ENCODE measurements at regions not wholly inside any gene's neighbourhood (a gene's known extent, or its start where the extent isn't known, plus 50 kb on each side); places are given as distances from the start of the nearest gene placed in this dataset.

GRCh38 chr13:64347664-64348063, 2882.5 kb downstream of the PCDH9 start:
- in situ Hi-C loops (cut with MboI; ENCODE audit: low sequenced_read_pairs in 4 of 4), result loop anchor here in 1 of 4 donors (25.0 kb wide), 1 partner anchor 110 kb away; no protein-coding TSS in a partner anchor
- intact Hi-C loops (cut with DNase I; ENCODE audit: low total_unique reads), result no loop called here
- H3K36me3 ChIP-seq, result no peaks in the 10 kb centered on the region
- no peaks in the 10 kb centered on the region for H3K27me3 ChIP-seq
- no peak for TF ChIP-seq POLR2A (IDR thresholded peaks at IDR 0.05)
- no peak for TF ChIP-seq CTCF (IDR thresholded peaks at IDR 0.05 in 4 of 5, conservative IDR thresholded peaks at IDR 0.05 in 1 of 5)
- no peak for ATAC-seq
- H3K4me1 ChIP-seq, result no peaks in the 10 kb centered on the region
- DNase-seq, result no peak
- no peak overlapping the region for H3K27ac ChIP-seq
- no peak overlapping the region for H3K4me3 ChIP-seq
- no peaks in the 10 kb centered on the region for H3K9me3 ChIP-seq

DNA sequence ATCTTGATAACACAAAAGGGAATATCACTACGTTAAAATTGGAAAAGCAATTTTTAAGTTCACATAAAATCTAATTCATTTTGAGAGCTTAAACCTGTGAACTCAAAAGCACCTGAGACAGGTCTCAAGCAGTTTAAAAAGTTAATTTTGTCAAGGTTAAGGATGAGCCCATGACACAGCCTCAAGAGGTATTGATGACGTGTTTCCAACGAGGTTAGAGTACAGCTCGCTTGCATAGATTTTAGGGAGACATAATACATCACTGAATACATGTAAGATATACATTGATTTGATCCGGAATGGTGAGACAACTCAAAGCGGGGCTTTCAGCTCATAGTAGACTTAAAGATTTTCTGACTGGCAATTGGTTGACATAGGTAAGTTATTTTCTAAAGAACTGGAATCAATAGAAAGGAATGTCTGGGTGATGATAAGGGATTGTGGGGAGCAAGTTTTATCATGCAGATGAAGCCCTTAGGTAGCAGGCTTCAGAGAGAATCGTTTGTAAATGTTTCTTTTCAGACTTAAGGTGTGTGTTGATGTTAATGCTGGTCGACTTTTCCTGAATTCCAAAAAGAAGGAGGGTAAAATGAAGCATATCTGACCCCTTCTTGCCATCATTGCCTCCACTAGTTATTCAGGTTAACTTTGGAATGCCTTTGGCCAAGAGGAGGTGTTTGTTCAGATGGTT, 2890.6 kb downstream of the PCDH9 start:
- Histone ChIP-seq H3K9me3 (no peaks in the 10 kb centered on the region), H3K36me3 (no peaks in the 10 kb centered on the region), H3K4me3 (no peak overlapping the region), H3K27me3 (no peaks in the 10 kb centered on the region), H3K4me1 (no peaks in the 10 kb centered on the region), H3K27ac (no peak overlapping the region)
- ATAC-seq, result no peak
- in situ Hi-C loops (cut with MboI; ENCODE audit: low sequenced_read_pairs in 4 of 4), result loop anchor here in 1 of 4 donors (25.0 kb wide), 1 partner anchor 102 kb away; no protein-coding TSS in a partner anchor
- intact Hi-C loops (cut with DNase I; ENCODE audit: low total_unique reads), result no loop called here
- TF ChIP-seq CTCF (IDR thresholded peaks at IDR 0.05 in 4 of 5, conservative IDR thresholded peaks at IDR 0.05 in 1 of 5) (no peak), POLR2A (IDR thresholded peaks at IDR 0.05) (no peak)
- no peak for DNase-seq

GRCh38 chr13:64338671-64339070, 2891.5 kb downstream of the PCDH9 start:
- intact Hi-C loops (cut with DNase I; ENCODE audit: low total_unique reads) (no loop called here), in situ Hi-C loops (cut with MboI; ENCODE audit: low sequenced_read_pairs in 4 of 4) (loop anchor here in 1 of 4 donors (25.0 kb wide), 1 partner anchor 101 kb away; no protein-coding TSS in a partner anchor)

GRCh38 chr13:64333888-64334287, 2896.2 kb downstream of the PCDH9 start:
- intact Hi-C loops (cut with DNase I; ENCODE audit: low total_unique reads), result no loop called here
- H3K36me3 ChIP-seq, result no peaks in the 10 kb centered on the region

More at GRCh38 chr13:64338671-64339070, 2891.5 kb downstream of the PCDH9 start:
- ATAC-seq (no peak), DNase-seq (no peak)
- H3K36me3 ChIP-seq, result no peaks in the 10 kb centered on the region
- H3K4me1 ChIP-seq, result no peaks in the 10 kb centered on the region
- H3K27ac ChIP-seq, result no peak overlapping the region
- TF ChIP-seq POLR2A (IDR thresholded peaks at IDR 0.05) (no peak), CTCF (IDR thresholded peaks at IDR 0.05 in 4 of 5, conservative IDR thresholded peaks at IDR 0.05 in 1 of 5) (no peak)
- H3K4me3 ChIP-seq, result no peak overlapping the region
- no peaks in the 10 kb centered on the region for H3K9me3 ChIP-seq
- H3K27me3 ChIP-seq, result no peaks in the 10 kb centered on the region

More at GRCh38 chr13:64333888-64334287, 2896.2 kb downstream of the PCDH9 start:
- ATAC-seq, result no peak
- TF ChIP-seq POLR2A (IDR thresholded peaks at IDR 0.05), result no peak
- TF ChIP-seq CTCF (IDR thresholded peaks at IDR 0.05 in 4 of 5, conservative IDR thresholded peaks at IDR 0.05 in 1 of 5), result no peak
- Histone ChIP-seq H3K27ac (no peak overlapping the region), H3K4me3 (no peak overlapping the region), H3K4me1 (no peaks in the 10 kb centered on the region), H3K9me3 (no peaks in the 10 kb centered on the region), H3K27me3 (no peaks in the 10 kb centered on the region)
- in situ Hi-C loops (cut with MboI; ENCODE audit: low sequenced_read_pairs in 4 of 4), result loop anchor here in 1 of 4 donors (25.0 kb wide), 1 partner anchor 97 kb away; no protein-coding TSS in a partner anchor
- DNase-seq, result no peak

Measured in gastrocnemius medialis (tissue), 4 donors.